GM06990 (cell line): ENCODE measurements at regions not wholly inside any gene's neighbourhood (a gene's known extent, or its start where the extent isn't known, plus 50 kb on each side); places are given as distances from the start of the nearest gene placed in this dataset.

Experiments
- DNase-seq: peaks from one replicate; pipeline ENCODE4 v3.0.0-alpha.2; 2011; ENCODE audit not compliant: insufficient read length; ENCODE audit errors: extremely low read depth
- H3K27me3 ChIP-seq: replicated peaks from 2 replicates; pipeline ENCODE4 v1.6.0; 2011; ENCODE audit warnings: low read length; ENCODE audit not compliant: control insufficient read depth, insufficient read depth
- H3K36me3 ChIP-seq: 2 replicates; pipeline ENCODE4 v1.5.1; 2011; ENCODE audit warnings: low read length; ENCODE audit not compliant: control insufficient read depth, insufficient read depth
- H3K4me3 ChIP-seq: replicated peaks from 2 replicates; pipeline ENCODE4 v1.5.1; 2011; ENCODE audit warnings: low read depth, mild to moderate bottlenecking, control low read depth, low read length
- CTCF ChIP-seq: IDR thresholded peaks from 2 replicates; pipeline ENCODE4 v1.5.1; 2011; ENCODE audit warnings: low read length, control low read depth, mild to moderate bottlenecking, inconsistent platforms; ENCODE audit not compliant: insufficient read depth, poor library complexity, severe bottlenecking

- Histone ChIP-seq H3K36me3 (no peaks in the 10 kb centered on the region), H3K27me3 (no peaks in the 10 kb centered on the region), H3K4me3 (no peak overlapping the region)
- TF ChIP-seq CTCF: no peak
- DNase-seq: no peak
These were observed 178.0 kb downstream of the SYK start for GRCh38 chr9:90979639-90980038.

- TF ChIP-seq CTCF: no peak
- Histone ChIP-seq H3K27me3 (no peaks in the 10 kb centered on the region), H3K4me3 (no peak overlapping the region), H3K36me3 (no peaks in the 10 kb centered on the region)
- DNase-seq: no peak
These were observed 180.1 kb downstream of the SYK start for GRCh38 chr9:90981726-90982125.

DNA sequence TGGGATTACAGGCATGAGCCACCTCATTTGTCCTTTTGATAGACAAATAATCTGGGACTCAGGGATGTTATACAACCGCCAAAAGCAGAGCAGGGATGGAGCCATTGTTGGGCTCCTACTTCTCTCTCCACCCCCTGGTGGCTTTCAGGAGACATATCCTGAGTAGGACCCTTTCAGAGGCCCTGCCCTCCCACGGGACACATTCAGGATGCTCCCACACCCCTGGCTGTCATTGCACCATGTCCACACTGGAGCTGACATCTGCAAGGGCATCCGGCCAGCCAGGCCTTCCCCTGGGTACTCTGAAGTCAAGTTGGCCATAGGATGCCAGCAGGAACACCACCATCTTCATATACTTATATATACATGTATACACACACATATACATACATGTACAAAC, 181.8 kb downstream of the SYK start:
- no peaks in the 10 kb centered on the region for H3K36me3 ChIP-seq
- no peak for TF ChIP-seq CTCF
- DNase-seq: no peak
- H3K4me3 ChIP-seq: no peak overlapping the region
- no peaks in the 10 kb centered on the region for H3K27me3 ChIP-seq

GRCh38 chr9:90985631-90986030, 184.0 kb downstream of the SYK start:
- Histone ChIP-seq H3K36me3 (no peaks in the 10 kb centered on the region), H3K27me3 (no peaks in the 10 kb centered on the region), H3K4me3 (no peak overlapping the region)
- DNase-seq: no peak
- TF ChIP-seq CTCF: no peak

GRCh38 chr9:90986161-90986560, 184.5 kb downstream of the SYK start:
- Histone ChIP-seq H3K36me3 (no peaks in the 10 kb centered on the region), H3K4me3 (no peak overlapping the region), H3K27me3 (no peaks in the 10 kb centered on the region)
- TF ChIP-seq CTCF: no peak
- DNase-seq: no peak

DNA sequence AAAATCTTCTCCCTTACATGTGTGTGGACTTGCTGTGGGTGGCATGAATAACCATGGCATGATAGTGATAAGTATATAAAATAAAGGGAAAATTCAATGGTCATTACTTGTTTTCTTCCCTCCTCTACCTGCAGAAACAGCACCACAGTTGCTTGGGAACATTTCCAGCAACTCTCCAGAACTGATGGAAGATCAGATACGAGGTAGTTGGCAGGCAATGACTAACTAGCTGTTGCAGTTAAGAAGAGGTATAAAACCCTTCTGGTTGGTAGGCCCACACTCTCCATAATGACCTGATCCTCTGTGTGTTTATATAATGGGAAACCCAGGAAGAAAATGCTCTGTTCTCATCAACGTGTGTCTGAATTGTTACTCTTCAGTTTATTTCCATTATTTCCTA, 185.9 kb downstream of the SYK start:
- H3K27me3 ChIP-seq: no peaks in the 10 kb centered on the region
- no peak for DNase-seq
- TF ChIP-seq CTCF: no peak
- H3K36me3 ChIP-seq: no peaks in the 10 kb centered on the region
- H3K4me3 ChIP-seq: no peak overlapping the region
